Activated CD8-positive, alpha-beta memory T cell treated with anti-CD3 and anti-CD28 coated beads, Interleukin-2, amount 50 U/mL, for 4 hours (primary cell): ENCODE measurements at regions not wholly inside any gene's neighbourhood (a gene's known extent, or its start where the extent isn't known, plus 50 kb on each side); places are given as distances from the start of the nearest gene placed in this dataset.
"Not testable (repeated sequence)": the region's sequence is repeated elsewhere in the genome, so short reads cannot be mapped to it uniquely, and the experiment has no call there.

Experiments
- DNase-seq: peaks from one replicate; pipeline ENCODE4 v3.0.0-alpha.2; 2020

GRCh38 chr22:47324435-47324990 is 562.1 kb downstream of the TBC1D22A start:
- no peak for DNase-seq

- no peak for DNase-seq
Observed at GRCh38 chr22:47323518-47323917, 561.1 kb downstream of the TBC1D22A start.

- DNase-seq, result no peak
Observed at GRCh38 chr22:47322854-47323253, 560.4 kb downstream of the TBC1D22A start.

- DNase-seq, result no peak
Observed at GRCh38 chr22:47320560-47320959, 558.1 kb downstream of the TBC1D22A start.

- no peak for DNase-seq
Observed at GRCh38 chr22:47318041-47318737, 555.7 kb downstream of the TBC1D22A start.

GRCh38 chr22:47315862-47316419 is 553.5 kb downstream of the TBC1D22A start:
- DNase-seq, result no peak

- DNase-seq, result no peak
Observed at GRCh38 chr22:47310601-47311000, 548.2 kb downstream of the TBC1D22A start.

- no peak for DNase-seq
Observed at GRCh38 chr22:47309946-47310345, 547.5 kb downstream of the TBC1D22A start.

GRCh38 chr22:47309476-47309875 is 547.0 kb downstream of the TBC1D22A start:
- no peak for DNase-seq

GRCh38 chr22:47308886-47309285 is 546.4 kb downstream of the TBC1D22A start:
- no peak for DNase-seq

- no peak for DNase-seq
Observed at GRCh38 chr22:47307822-47308221, 545.4 kb downstream of the TBC1D22A start.

GRCh38 chr22:47307326-47307725 is 544.9 kb downstream of the TBC1D22A start:
- DNase-seq, result no peak

GRCh38 chr22:47304854-47305253 is 542.4 kb downstream of the TBC1D22A start:
- DNase-seq, result no peak

- no peak for DNase-seq
Observed at GRCh38 chr22:47304191-47304831, 541.9 kb downstream of the TBC1D22A start.

GRCh38 chr22:47303161-47303890 is 540.9 kb downstream of the TBC1D22A start:
- DNase-seq, result no peak

- not testable (repeated sequence) for DNase-seq
Observed at GRCh38 chr22:47302587-47302986, 540.1 kb downstream of the TBC1D22A start.

- no peak for DNase-seq
Observed at GRCh38 chr22:47301820-47302475, 539.5 kb downstream of the TBC1D22A start.

GRCh38 chr22:47300698-47301405 is 538.4 kb downstream of the TBC1D22A start:
- no peak for DNase-seq

GRCh38 chr22:47299863-47300697 is 537.6 kb downstream of the TBC1D22A start:
- no peak for DNase-seq

- no peak for DNase-seq
Observed at GRCh38 chr22:47299211-47299862, 536.9 kb downstream of the TBC1D22A start.
